Astrocyte (in vitro differentiated cells and primary cell): ENCODE measurements at regions not wholly inside any gene's neighbourhood (a gene's known extent, or its start where the extent isn't known, plus 50 kb on each side); places are given as distances from the start of the nearest gene placed in this dataset.

Experiments used
- EZH2 ChIP-seq: IDR thresholded peaks from 2 replicates; pipeline ENCODE4 v1.6.1; 2012; ENCODE audit warnings: mild to moderate bottlenecking, low read length, inconsistent platforms; ENCODE audit not compliant: insufficient read depth
- TF ChIP-seq, protein P1 (sequence below): IDR thresholded peaks from 2 replicates; pipeline ENCODE4 v1.5.1; 2011; ENCODE audit warnings: low read depth, mild to moderate bottlenecking, inconsistent platforms, low read length, moderate library complexity; ENCODE audit not compliant: insufficient read depth

DNA sequence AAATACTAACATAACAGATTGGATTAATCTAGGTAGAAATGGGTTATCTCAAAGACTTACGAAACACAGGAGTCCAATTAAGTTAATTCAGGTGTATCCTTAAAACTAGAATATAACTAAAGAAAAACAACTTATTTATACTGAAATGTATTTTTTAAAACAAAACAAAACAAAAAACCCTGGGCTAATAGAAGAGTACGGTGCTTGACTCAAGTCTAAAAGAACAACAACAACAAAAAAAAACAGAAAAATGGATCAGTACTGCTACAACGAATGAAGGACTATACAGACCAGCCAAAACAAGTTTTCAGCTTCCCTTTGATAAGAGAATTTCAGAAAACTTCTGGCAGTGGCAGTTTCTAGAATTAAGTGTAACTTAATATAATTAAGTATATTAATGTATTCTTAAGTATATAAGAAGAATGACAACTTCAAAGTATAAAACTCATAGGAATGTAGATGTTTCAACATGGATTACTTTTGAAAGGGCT lies 120.1 kb upstream of the EGLN3 start:
- TF ChIP-seq, protein P1, sequence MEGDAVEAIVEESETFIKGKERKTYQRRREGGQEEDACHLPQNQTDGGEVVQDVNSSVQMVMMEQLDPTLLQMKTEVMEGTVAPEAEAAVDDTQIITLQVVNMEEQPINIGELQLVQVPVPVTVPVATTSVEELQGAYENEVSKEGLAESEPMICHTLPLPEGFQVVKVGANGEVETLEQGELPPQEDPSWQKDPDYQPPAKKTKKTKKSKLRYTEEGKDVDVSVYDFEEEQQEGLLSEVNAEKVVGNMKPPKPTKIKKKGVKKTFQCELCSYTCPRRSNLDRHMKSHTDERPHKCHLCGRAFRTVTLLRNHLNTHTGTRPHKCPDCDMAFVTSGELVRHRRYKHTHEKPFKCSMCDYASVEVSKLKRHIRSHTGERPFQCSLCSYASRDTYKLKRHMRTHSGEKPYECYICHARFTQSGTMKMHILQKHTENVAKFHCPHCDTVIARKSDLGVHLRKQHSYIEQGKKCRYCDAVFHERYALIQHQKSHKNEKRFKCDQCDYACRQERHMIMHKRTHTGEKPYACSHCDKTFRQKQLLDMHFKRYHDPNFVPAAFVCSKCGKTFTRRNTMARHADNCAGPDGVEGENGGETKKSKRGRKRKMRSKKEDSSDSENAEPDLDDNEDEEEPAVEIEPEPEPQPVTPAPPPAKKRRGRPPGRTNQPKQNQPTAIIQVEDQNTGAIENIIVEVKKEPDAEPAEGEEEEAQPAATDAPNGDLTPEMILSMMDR = no peak
- no peak for TF ChIP-seq EZH2
